Central memory CD8-positive, alpha-beta T cell (primary cell): ENCODE measurements at regions not wholly inside any gene's neighbourhood (a gene's known extent, or its start where the extent isn't known, plus 50 kb on each side); places are given as distances from the start of the nearest gene placed in this dataset.

Experiments used
- ATAC-seq: fragments of 150-1000 bp; cut with Tn5 transposase; replicated peaks from 2 replicates; pipeline ENCODE4 v1.10.0; 2022; ENCODE audit warnings: mild to moderate bottlenecking, moderate FRiP score, moderate number of reproducible peaks; ENCODE audit not compliant: poor library complexity, severe bottlenecking; ENCODE audit errors: extremely low read depth
- DNase-seq, 2 donors: peaks; one replicate each; pipeline ENCODE4 v3.0.0; 2021; ENCODE audit warnings: low spot score in 2 of 2
- H3K27ac Mint-ChIP-seq: one replicate; pipeline ENCODE4 v1.8.0; 2022; ENCODE audit warnings: low read depth, mild to moderate bottlenecking, moderate library complexity, mixed read lengths
- H3K27me3 Mint-ChIP-seq: one replicate; pipeline ENCODE4 v1.8.0; 2022; ENCODE audit warnings: mixed read lengths
- H3K36me3 Mint-ChIP-seq: one replicate; pipeline ENCODE4 v1.8.0; 2022; ENCODE audit warnings: mild to moderate bottlenecking, moderate library complexity, mixed read lengths; ENCODE audit not compliant: insufficient read depth
- H3K4me1 Mint-ChIP-seq: one replicate; pipeline ENCODE4 v1.8.0; 2022; ENCODE audit warnings: mixed read lengths
- H3K4me3 Mint-ChIP-seq: one replicate; pipeline ENCODE4 v1.8.0; 2022; ENCODE audit warnings: mild to moderate bottlenecking, moderate library complexity, mixed read lengths
- H3K9me3 Mint-ChIP-seq: one replicate; pipeline ENCODE4 v1.8.0; 2022; ENCODE audit warnings: mixed read lengths

DNA sequence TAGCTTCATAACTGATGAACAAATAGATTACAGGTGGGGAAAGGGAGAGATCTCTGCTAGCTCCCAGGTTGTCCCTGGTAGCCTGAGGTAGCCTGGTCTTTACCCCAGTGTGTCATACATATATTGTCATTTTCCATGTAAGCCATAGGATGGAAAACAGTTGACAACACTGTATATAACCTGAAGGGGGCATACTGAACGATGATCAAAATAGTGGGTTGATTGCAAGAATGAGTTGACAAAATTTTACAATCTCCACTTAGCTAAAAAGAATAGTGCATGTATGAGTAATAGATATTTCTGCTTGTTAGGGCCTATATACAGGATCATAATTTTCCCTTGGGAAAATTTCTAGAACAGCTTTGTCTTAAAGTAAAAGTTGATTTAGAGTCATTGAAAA lies 304.1 kb upstream of the HAND2 start:
- DNase-seq (no peak), ATAC-seq (no peak)
- Mint-ChIP-seq H3K27ac (no peak overlapping the region), H3K36me3 (no peaks in the 10 kb centered on the region), H3K4me1 (no peaks in the 10 kb centered on the region), H3K27me3 (no peaks in the 10 kb centered on the region), H3K4me3 (no peak overlapping the region), H3K9me3 (peaks cover 8% of the 10 kb centered on the region)

DNA sequence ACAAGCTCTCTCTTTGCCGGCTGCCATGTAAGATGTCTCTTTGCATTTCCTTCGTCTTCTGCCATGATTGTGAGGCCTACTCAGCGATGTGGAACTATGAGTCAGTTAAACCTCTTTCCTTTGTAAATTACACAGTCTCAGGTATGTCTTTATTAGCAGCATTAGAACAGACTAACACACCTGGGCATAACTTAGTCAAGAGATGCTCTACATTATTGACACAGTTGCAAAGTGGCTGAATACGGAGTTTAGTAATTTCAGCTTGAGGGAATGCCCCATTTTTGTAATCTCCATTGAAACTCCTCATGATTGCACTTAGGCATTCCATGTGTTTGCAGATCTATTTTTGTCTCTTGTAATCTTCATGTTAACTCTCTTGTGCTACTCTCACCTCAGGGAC lies 299.5 kb upstream of the HAND2 start:
- no peak overlapping the region for H3K27ac Mint-ChIP-seq
- H3K4me1 Mint-ChIP-seq: no peaks in the 10 kb centered on the region
- H3K4me3 Mint-ChIP-seq: no peak overlapping the region
- no peaks in the 10 kb centered on the region for H3K36me3 Mint-ChIP-seq
- peaks cover 8% of the 10 kb centered on the region for H3K9me3 Mint-ChIP-seq
- DNase-seq (no peak), ATAC-seq (no peak)
- H3K27me3 Mint-ChIP-seq: no peaks in the 10 kb centered on the region

DNA sequence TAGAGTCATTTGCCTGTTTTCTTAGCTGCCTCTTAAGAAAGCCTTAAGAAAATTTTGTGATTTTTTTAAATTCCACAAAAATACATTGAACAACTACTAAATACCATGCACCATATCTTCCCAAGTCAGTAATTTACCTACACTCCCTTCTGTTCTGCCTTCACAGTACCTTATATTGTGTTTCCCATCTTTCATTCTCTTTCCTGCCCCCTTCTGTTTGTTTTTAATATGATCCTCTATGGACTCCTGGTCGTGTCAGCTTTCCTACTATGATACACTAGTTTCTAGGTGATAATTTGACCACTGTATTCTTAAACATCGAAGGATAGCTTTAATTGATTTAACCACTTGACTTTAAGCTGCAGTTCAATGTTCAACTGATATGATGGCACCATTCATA lies 297.7 kb upstream of the HAND2 start:
- Mint-ChIP-seq H3K4me1 (no peaks in the 10 kb centered on the region), H3K9me3 (peaks cover 13% of the 10 kb centered on the region), H3K27ac (no peak overlapping the region), H3K27me3 (no peaks in the 10 kb centered on the region), H3K36me3 (peaks cover 1% of the 10 kb centered on the region), H3K4me3 (no peak overlapping the region)
- DNase-seq (no peak), ATAC-seq (no peak)

DNA sequence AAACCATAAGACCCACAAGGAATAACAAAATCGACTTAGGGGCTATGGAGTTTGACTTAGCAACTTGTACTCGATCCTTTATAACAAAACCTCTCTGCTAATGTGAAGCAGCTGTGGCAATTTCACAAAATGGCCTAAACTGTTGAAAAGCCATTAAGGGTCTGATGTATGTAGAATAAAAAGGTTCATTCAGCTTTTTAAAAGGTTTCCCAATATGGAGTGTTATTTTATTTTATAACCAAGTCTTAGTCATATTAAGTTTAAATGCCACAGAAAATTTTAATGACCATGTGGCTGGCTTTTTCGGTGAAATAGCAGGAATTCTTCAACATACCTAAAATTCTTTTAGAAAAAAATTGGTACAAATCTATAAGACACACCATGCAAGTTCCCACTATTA lies 291.8 kb upstream of the HAND2 start:
- ATAC-seq (no peak), DNase-seq (no peak)
- H3K4me1 Mint-ChIP-seq: no peaks in the 10 kb centered on the region
- peaks cover 5% of the 10 kb centered on the region for H3K9me3 Mint-ChIP-seq
- no peaks in the 10 kb centered on the region for H3K27me3 Mint-ChIP-seq
- peaks cover 1% of the 10 kb centered on the region for H3K36me3 Mint-ChIP-seq
- H3K27ac Mint-ChIP-seq: no peak overlapping the region
- no peak overlapping the region for H3K4me3 Mint-ChIP-seq

DNA sequence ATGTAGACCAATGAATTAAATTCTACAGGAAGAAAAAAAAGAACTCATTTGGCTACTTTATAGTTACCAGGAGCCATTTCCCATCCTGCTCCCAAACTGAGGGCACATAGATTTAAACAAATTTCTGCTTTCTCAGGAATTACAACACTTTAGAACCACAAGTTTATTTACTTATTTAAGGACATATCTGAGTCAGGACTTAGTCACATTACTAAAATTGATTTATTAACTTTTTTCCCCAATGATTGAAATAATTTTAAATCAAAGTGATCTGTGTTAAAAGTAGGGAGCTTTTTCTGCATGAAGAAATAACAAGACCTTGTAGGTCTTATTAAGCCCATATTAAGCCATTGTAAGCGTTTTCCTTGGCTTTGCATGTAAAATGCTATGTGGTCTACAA lies 291.0 kb upstream of the HAND2 start:
- Mint-ChIP-seq H3K36me3 (peaks cover 1% of the 10 kb centered on the region), H3K4me3 (no peak overlapping the region), H3K4me1 (no peaks in the 10 kb centered on the region), H3K27ac (no peak overlapping the region), H3K9me3 (peaks cover 5% of the 10 kb centered on the region), H3K27me3 (no peaks in the 10 kb centered on the region)
- DNase-seq (no peak), ATAC-seq (no peak)

DNA sequence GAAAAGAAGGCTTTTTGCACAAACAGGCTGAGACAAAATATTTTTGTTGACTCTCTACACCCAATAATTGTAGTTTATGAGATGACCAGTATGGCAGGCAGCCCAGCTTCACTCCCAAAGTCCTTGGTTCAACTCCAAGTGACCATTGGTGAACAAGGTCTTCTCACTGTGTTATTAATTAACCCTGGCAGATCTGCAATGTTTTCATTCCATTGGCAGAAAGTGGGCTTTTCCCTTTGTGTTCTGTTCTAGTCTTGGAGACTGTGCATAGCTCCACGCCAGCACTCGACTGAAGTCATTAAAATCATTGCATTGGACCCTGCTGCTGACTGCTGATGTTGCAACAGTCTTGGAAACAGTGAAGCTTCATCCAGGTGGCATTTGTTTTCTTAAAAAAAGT lies 277.3 kb upstream of the HAND2 start:
- Mint-ChIP-seq H3K36me3 (no peaks in the 10 kb centered on the region), H3K27ac (no peak overlapping the region), H3K9me3 (no peaks in the 10 kb centered on the region), H3K4me1 (no peaks in the 10 kb centered on the region), H3K4me3 (no peak overlapping the region), H3K27me3 (no peaks in the 10 kb centered on the region)
- DNase-seq: no peak
- no peak for ATAC-seq

DNA sequence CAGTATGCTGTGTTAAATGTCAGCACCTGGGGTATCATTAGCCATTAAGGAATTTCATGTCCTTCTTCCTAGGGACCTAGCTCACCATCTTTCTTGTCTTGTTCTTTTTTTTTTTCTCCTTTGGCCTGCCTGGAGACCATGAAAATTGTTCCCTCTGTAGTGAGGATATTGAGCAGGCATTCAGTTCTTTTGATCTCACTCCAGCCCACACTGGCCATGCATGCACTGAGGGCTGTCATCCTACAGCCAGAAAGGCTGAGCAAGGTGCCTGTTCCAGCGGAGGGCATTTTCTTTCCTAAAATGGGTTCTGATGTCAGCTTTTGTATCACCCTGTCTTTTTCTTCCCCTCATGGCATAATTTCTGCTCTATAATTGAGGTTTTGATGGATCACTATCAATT lies 275.9 kb upstream of the HAND2 start:
- Mint-ChIP-seq H3K9me3 (peaks cover 5% of the 10 kb centered on the region), H3K27ac (no peak overlapping the region), H3K27me3 (no peaks in the 10 kb centered on the region), H3K4me1 (no peaks in the 10 kb centered on the region), H3K36me3 (no peaks in the 10 kb centered on the region), H3K4me3 (no peak overlapping the region)
- no peak for DNase-seq
- no peak for ATAC-seq

DNA sequence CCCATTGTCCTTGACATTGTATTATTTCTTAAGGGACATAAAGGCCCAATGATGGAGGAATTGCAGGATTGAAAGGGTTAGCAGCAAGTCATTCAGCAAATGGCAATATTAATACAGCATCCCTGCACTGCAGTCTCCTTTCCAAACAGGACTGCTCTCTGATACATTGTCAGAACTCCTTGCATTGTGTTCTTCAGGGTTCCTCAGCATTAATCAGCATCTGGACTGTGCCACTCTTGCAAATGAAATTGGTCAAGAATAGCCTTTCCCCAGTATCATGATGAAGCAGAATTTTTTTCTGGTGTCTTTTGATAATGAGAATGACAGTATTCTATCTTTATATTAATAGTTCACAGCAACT lies 272.6 kb upstream of the HAND2 start:
- Mint-ChIP-seq H3K9me3 (peaks cover 6% of the 10 kb centered on the region), H3K27me3 (no peaks in the 10 kb centered on the region), H3K27ac (no peak overlapping the region), H3K4me3 (no peak overlapping the region), H3K4me1 (no peaks in the 10 kb centered on the region), H3K36me3 (no peaks in the 10 kb centered on the region)
- ATAC-seq (no peak), DNase-seq (no peak)

DNA sequence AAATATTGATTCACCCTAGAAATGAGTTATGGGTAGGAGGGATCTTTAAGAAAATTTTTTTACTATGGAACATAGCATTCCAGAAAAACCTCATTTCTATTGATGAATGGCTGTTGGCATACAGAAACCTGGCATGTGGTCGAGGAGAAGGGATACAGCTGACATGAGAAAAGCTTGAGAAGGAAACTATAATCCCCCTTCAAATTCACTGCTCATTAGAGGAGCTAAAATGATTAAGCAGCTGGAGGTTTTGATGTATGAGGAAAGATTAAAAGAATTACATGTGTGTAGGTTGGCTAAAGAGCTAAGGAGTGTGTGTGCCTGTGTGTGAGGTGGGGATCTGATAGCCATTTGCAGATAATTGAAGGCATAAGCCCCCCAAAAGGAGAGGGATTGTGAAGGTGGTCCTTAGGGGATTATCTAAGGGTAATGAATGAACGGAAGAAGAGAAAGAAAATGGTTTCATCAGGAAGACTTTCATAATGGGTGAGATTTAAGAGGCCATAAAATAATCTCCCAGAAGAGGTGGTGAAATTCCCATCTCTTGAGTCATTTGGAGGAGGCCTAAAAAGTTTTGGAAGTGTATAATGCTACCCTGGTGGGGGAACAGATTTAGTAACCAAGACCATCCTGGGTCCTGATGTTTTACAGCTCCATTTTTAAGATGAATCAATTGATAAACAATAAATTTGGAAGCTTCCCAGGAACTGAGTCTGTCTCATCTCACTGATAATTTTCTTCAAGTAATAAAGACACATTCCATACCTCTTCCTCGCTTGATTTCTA lies 272.0 kb upstream of the HAND2 start:
- H3K27me3 Mint-ChIP-seq: no peaks in the 10 kb centered on the region
- H3K9me3 Mint-ChIP-seq: peaks cover 6% of the 10 kb centered on the region
- DNase-seq: no peak
- H3K36me3 Mint-ChIP-seq: no peaks in the 10 kb centered on the region
- H3K4me1 Mint-ChIP-seq: no peaks in the 10 kb centered on the region
- no peak for ATAC-seq
- no peak overlapping the region for H3K4me3 Mint-ChIP-seq
- H3K27ac Mint-ChIP-seq: no peak overlapping the region

DNA sequence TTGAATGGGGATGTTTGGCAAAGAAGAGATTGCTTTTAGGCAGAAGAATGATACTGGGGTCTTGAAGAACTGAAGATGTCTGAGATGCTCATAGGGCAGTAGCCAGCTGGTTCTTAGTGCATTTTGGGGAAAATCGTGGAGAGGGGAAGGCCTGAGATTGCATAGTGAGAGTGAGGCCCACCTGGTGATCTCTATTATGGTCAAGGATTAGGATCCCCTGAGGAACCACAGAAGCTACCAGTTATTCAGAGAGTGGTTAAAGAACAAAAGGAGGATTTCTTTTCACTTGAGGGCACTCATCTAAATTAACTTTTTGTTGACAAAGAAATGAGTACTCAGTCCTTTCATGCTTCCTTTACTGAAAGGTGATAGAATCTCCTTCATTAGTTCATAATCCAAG lies 271.3 kb upstream of the HAND2 start:
- ATAC-seq (no peak), DNase-seq (no peak)
- Mint-ChIP-seq H3K27ac (no peak overlapping the region), H3K27me3 (no peaks in the 10 kb centered on the region), H3K4me1 (no peaks in the 10 kb centered on the region), H3K4me3 (no peak overlapping the region), H3K9me3 (peaks cover 6% of the 10 kb centered on the region), H3K36me3 (no peaks in the 10 kb centered on the region)

DNA sequence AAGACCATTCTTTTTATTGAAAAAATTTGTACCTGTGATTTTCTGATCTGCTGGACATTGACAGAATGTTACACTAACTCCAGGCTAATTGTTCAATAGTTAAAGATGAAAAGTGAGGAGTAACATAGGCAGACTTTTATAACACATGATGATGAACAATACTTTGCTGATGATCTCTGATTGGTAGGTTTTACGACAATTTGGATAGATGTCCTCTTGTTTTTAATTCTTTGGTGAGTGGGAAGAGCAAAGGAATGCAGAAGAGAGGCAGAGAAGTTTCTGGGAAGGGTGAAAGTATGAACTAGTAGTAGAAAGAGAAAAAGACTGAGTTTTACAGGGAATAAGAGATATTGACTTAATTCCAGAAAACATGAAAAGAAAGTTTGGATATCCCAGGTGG lies 267.3 kb upstream of the HAND2 start:
- DNase-seq (no peak), ATAC-seq (no peak)
- Mint-ChIP-seq H3K9me3 (peaks cover 9% of the 10 kb centered on the region), H3K27me3 (no peaks in the 10 kb centered on the region), H3K4me3 (no peak overlapping the region), H3K27ac (no peak overlapping the region), H3K36me3 (no peaks in the 10 kb centered on the region), H3K4me1 (no peaks in the 10 kb centered on the region)

DNA sequence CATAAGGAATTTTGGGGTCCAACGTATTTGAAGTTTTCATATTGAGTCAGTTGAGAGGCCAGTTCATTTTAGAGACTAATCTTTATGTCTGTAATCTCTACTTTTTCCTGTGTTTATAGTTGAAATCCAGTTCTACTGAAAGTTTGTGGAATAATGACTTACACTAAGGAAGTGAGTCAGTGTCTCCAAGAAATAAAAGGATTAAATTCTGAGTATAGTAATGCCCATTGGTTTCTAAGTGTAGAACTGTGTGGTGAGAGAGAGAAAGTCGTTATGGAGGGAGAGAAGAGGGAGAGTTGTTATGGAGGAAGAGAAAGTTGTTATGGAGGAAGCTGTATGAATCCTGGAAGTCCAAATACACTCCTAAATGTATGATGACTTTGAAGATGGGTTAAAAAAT lies 264.6 kb upstream of the HAND2 start:
- no peaks in the 10 kb centered on the region for H3K4me1 Mint-ChIP-seq
- H3K27me3 Mint-ChIP-seq: no peaks in the 10 kb centered on the region
- H3K36me3 Mint-ChIP-seq: no peaks in the 10 kb centered on the region
- H3K27ac Mint-ChIP-seq: no peak overlapping the region
- H3K9me3 Mint-ChIP-seq: peaks cover 6% of the 10 kb centered on the region
- H3K4me3 Mint-ChIP-seq: no peak overlapping the region
- DNase-seq: no peak
- no peak for ATAC-seq

DNA sequence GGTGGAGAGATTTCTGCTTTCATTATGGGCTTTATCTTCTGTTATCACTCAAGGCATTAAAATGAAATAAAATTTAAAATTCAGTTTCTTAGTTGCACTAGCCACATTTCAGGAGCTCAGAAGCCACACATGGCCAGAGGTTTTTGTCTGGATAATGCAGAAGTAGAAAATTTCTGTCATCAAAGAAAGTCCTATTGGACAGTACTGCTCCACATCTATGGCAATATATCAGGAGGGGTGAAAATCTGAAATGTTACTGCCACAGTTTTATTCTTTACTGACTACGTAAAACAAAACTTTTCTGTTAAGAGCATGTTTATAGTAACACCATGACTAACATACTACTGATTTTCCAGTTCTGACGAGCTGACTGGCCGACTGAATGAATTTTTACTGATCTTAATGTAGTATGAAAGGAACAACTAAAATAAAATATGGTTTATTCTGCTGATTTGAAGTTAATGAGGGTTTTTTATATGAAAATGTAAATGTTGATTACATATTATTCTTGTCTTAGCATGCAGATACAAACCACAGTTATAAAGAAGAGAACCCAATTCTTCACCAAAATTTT lies 264.0 kb upstream of the HAND2 start:
- H3K36me3 Mint-ChIP-seq: no peaks in the 10 kb centered on the region
- DNase-seq (no peak), ATAC-seq (no peak)
- H3K4me3 Mint-ChIP-seq: no peak overlapping the region
- no peaks in the 10 kb centered on the region for H3K27me3 Mint-ChIP-seq
- peaks cover 8% of the 10 kb centered on the region for H3K9me3 Mint-ChIP-seq
- H3K27ac Mint-ChIP-seq: no peak overlapping the region
- no peaks in the 10 kb centered on the region for H3K4me1 Mint-ChIP-seq
